HG03342 (cell line): ENCODE measurements at regions not wholly inside any gene's neighbourhood (a gene's known extent, or its start where the extent isn't known, plus 50 kb on each side); places are given as distances from the start of the nearest gene placed in this dataset.
"Not testable (repeated sequence)": the region's sequence is repeated elsewhere in the genome, so short reads cannot be mapped to it uniquely, and the experiment has no call there.

Source experiments
- ATAC-seq: cut with Tn5 transposase; IDR thresholded peaks from one replicate; pipeline ENCODE4 v1.9.1; 2021; ENCODE audit warnings: mild to moderate bottlenecking, moderate library complexity; ENCODE audit not compliant: unreplicated experiment

- no peak for ATAC-seq
Measured at GRCh38 chr3:191728186-191728585, 267.2 kb downstream of the PYDC2 start.

DNA sequence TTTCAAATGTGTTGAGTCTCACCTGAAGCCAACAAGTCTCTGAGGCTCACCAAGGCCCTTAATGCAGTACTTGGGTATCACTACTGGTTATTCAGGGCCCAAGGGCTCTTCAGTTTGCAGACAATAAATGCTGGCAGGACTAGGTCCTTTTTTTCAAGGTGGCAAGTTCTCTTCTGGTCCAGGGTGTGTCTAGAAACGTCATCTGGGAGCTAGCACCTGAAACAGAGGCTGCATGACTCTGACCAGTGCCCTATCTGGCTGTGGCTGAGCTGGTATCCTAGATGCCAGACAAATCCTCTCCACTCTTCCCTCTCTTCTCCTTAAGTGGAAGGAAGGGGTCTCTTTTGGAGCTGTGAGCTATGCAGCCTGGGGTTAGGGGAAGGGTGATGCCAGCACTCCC, 276.8 kb downstream of the PYDC2 start:
- ATAC-seq: no peak

GRCh38 chr3:191740712-191741111, 279.7 kb downstream of the PYDC2 start:
- no peak for ATAC-seq

GRCh38 chr3:191741847-191742350, 280.9 kb downstream of the PYDC2 start:
- not testable (repeated sequence) for ATAC-seq

DNA sequence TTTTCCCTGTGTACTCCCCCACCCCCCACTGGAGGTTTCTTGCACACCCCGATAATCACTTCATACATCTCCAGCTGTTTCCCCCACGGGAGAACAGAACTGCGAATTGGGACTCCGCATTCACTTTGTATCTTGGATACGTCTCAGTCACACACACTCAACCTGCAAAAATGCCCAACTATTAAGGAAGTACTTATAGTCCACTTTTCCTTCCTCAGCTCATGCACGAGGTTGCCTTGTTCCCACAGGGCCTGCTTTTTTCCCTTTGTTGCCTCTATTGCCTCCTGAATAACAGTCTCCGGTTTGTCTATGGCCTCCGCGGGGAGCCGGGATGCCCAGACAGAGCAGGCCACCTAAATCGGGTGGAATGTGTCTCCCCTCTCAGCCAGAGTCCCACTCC, 282.3 kb downstream of the PYDC2 start:
- no peak for ATAC-seq

DNA sequence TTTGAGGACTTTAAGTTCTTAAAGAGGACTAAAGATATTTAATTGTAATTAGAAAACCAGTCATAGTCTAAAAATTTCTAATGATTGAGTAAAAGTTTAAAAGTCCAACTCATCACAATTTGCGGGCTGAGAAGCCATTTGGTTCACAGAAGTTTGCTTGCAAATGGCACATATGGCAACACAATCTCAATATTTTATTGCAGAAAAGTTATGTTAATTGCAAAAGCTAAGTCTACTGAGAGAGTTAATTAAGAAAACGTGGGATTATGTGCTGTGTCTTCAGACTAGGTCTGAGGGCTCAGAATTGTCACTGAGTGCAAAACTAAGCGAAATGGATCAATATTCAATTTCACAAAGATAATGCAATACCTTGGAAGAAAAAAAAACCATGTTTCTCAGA, 289.7 kb downstream of the PYDC2 start:
- ATAC-seq: no peak

GRCh38 chr3:191753196-191753595, 292.2 kb downstream of the PYDC2 start:
- ATAC-seq: no peak

- ATAC-seq: no peak
Measured at GRCh38 chr3:191761906-191762305, 300.9 kb downstream of the PYDC2 start.

DNA sequence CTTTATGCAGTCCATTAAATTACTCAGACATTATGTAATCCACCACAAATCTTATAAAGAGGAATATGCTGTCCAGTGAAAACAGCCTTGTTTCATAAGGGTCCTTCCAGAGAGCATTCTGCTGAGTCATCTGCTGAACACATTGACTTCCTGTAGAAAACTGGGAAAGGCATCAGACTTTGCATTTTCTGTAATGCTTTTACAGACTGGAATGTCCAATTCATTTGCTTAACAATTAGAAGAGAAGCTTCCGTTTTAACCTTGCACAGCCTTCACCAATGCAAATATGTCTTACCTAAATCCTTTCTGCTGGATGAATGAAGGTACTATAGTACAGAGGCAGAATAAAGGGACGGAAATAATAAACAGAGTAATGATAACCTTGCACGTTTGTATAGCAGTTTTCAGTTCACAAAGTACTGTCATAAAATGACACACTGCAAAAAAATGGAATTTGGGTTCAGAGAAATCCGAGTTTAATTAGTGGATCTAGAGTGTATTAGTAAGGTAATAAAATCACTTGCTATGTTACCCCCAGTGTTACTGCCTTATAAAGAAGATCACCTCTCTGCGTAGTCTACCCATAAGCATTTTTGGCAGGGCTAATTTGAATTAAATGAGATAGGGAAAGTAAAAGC, 301.5 kb downstream of the PYDC2 start:
- no peak for ATAC-seq

DNA sequence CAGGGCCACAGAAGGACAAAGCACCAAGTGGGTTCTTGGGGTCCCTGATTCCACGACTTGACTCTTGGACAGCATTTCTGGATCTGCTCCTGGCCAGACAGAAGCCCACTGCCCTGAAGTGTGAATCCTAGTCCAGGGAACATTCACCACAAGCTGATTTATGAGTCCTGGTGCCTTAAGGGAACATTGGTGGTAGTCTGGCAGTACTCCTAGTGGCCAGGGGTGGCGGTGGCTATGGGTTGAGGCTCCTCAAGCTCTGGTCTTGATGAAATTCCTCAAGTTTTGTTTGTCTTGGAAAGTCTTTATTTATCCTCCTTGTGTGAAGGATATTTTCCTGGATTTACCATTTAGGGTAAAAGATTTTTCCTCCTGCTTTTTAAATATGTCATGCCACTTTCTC, 307.5 kb downstream of the PYDC2 start:
- ATAC-seq: no peak

DNA sequence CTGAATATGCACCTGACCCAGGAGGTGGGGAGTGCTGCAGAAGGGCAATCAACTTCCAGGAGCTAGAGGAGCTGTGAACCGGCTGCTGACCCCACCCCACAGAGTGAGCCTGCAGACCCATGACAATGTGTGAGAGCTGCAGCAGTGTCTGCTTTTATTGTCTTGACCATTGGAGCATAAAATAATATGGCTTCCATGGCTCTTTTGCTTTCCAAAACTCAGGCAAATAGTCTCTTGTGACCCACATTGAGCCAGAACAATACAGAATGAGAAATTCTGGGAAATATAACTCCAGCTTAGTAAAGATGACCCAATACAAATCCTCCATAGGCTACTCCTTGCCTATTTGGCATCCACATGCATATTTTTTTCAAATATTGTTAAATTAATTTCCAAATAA, 309.6 kb downstream of the PYDC2 start:
- no peak for ATAC-seq

- no peak for ATAC-seq
Measured at GRCh38 chr3:191774485-191774884, 313.5 kb downstream of the PYDC2 start.

DNA sequence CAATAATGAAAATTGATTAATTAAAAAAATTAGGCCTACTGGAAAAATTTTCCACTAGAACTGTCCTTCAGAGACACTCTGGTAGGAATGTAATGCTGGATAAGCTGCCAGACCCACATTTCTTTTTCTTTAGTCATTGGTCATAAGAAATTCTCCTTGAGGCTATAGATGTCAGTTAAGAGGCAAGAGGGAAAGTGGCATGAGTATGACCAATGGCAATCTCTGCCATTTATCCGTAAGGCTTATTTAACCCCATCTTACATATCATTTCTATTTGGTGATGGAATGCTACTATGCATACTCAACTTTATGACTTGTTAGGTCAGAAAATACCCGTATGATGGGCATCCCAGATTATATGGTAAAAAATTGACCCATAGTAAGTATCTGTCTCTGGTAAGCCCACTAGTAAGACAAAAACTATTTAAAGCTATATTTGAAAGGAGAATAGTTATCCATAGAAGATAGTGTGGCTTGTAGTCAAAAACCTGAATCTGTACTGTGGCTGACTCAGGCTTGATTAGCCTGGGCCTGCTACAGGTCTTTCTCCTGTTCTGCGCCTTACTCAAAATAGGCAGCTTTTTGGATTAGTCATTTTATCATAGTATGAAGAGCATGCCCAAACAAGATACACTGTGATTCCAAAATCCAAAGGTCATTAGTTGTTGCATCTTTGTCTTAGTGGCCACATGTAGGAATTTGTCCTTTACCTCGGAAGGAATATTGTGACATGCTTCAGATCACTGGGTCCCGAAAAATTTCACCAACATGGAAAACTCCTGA, 314.7 kb downstream of the PYDC2 start:
- ATAC-seq: no peak

DNA sequence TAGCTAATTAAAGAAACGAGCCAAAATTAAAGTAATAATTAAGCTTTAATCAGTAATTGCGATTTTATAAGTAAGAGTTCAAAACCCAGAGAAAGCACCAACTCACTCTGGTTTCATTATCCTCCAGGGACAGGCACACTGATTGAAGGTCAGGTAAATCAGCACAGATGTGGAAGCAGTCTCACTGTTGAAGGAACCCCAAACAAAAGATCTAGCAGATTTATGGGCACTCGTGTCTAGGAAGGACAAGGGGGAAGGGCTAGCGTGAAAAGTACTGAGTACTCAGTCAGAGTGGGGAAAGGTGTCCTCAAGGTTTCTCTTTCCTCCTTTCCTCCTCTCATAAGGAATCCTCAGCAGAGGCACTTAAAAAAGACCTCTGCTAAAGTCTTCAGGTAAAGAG, 320.1 kb downstream of the PYDC2 start:
- ATAC-seq: no peak

DNA sequence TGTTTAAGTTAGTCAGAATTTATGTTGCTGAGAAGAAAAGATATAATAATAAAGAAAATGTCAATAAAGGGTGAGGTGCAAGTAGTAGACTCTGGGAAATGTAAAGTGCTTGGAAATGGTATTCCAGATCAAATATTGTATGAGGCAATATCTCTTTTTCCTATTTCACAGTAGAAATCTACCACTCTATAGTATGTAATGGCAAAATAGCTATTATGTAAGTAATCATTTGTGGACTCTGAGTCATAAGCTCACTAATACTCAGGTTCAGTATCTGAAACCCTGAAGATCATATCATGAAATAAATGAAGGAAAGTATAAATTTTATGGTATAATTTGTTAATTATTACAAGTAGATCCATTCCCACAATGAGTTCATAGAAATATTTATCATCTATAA, 322.1 kb downstream of the PYDC2 start:
- no peak for ATAC-seq

GRCh38 chr3:191790934-191791333, 330.0 kb downstream of the PYDC2 start:
- ATAC-seq: no peak

DNA sequence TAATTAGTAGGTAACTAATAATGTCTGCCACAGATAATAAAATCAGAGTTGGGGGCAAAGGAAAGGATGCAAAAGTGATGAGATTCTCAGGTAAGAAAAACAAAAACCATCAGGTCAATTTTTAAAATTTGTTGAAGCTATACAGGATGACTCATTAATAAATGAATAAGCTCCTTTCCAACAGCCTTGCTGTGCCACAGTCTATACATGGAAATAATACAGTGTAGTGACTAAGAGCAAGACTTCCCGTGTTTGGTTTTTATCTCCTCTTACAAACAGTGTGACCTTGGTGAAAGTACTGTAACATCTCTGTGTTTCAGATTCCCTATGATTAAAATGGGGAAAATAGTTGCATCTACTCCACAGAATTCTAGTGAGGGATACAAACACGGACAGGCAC, 331.6 kb downstream of the PYDC2 start:
- no peak for ATAC-seq

DNA sequence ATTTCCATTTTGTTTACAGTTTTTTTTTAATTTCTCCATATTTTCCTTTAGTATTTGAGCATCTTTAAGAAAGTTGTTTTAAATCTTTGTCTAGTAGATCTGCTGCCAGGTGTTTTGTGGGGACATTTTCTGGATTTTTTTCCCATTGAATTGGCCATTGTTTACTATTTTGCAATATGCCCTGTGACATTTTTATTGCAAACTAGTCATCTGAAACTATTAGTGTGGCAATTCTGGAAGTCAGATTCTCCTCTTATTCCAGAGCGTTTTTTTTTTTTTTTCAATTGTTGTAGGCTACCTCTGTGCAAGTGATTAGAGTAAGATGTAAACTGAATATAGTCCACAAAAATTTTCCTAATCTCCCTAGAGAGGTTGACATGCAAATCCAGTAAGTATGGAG, 334.2 kb downstream of the PYDC2 start:
- ATAC-seq: no peak

DNA sequence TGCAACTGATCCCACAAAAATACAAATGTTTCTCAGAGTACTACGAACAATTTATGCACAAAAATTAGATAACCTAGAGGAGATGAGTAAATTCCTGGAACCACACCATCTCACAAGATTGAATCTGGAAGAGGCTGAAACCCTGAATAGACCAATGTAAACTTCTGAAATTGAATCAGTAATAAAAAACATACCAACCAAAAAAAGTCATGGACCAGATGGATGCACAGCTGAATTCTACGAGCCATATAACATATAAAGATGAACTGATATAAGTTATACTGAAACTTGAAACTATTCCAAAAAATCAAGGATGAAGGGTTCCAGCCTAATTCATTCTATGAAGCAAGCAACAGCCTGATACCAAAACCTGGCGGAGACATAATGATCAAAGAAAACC, 336.3 kb downstream of the PYDC2 start:
- ATAC-seq: no peak

DNA sequence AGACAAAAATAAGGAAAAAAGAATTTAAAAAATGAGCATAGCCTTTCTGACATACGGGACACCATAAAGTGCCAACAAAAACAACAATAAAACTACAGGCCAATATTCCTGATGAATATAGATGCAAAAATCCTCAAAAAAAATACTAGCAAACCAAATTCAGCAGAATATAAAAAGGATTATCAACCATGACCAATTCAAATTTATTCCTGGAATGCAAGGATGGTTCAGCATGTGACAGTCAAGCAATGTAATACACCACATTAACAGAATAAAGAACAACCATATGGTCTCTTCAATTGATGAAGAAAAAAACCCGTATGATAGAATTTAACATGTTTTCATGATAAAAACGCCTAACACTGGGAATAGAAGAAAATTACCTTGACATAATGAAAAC, 341.7 kb downstream of the PYDC2 start:
- no peak for ATAC-seq

- no peak for ATAC-seq
Measured at GRCh38 chr3:191804935-191805334, 344.0 kb downstream of the PYDC2 start.

- ATAC-seq: no peak
Measured at GRCh38 chr3:191808073-191808472, 347.1 kb downstream of the PYDC2 start.
